WTC11 (cell line): ENCODE measurements at regions not wholly inside any gene's neighbourhood (a gene's known extent, or its start where the extent isn't known, plus 50 kb on each side); places are given as distances from the start of the nearest gene placed in this dataset.

Experiments used
- ATAC-seq: fragments of 200-7000 bp; cut with Tn5 transposase; 2 replicates; pipeline ENCODE4 v1.10.0; 2021; ENCODE audit warnings: mild to moderate bottlenecking, moderate library complexity
- CTCF ChIA-PET: fragments of 300-600 bp; sonication (Branson Sonifier 250); formaldehyde crosslinking; loops from one replicate; lab custom pipeline; 2021; ENCODE audit warnings: antibody characterized with exemption; lab: Charles Lee
- POLR2A ChIA-PET: fragments of 350-600 bp; sonication (Branson Sonifier 250); formaldehyde crosslinking; loops from one replicate; lab custom pipeline; 2021; ENCODE audit warnings: antibody characterized with exemption; lab: Charles Lee
- DNase-seq: peaks from one replicate; pipeline ENCODE4 v3.0.0; 2021; ENCODE audit warnings: low spot score
- H3K27ac Mint-ChIP-seq: 2 replicates; pipeline ENCODE4 v1.8.0; 2021; ENCODE audit warnings: mixed read lengths
- H3K27me3 Mint-ChIP-seq: 2 replicates; pipeline ENCODE4 v1.8.0; 2021; ENCODE audit warnings: low read depth, mild to moderate bottlenecking, moderate library complexity, mixed read lengths
- H3K36me3 Mint-ChIP-seq: 2 replicates; pipeline ENCODE4 v1.8.0; 2021; ENCODE audit warnings: mixed read lengths
- H3K4me1 Mint-ChIP-seq: 2 replicates; pipeline ENCODE4 v1.8.0; 2022; ENCODE audit warnings: mixed read lengths
- H3K4me3 Mint-ChIP-seq: 2 replicates; pipeline ENCODE4 v1.8.0; 2021; ENCODE audit warnings: mild to moderate bottlenecking, moderate library complexity, mixed read lengths
- H3K9me3 Mint-ChIP-seq: 2 replicates; pipeline ENCODE4 v1.8.0; 2021; ENCODE audit warnings: mixed read lengths
- ATF6 ChIP-seq: sonication (generic); formaldehyde crosslinking; IDR thresholded peaks from 2 replicates; pipeline ENCODE4 v1.8.1; 2023; ENCODE audit warnings: mild to moderate bottlenecking, missing genetic modification reagents
- CREB1 ChIP-seq: sonication (generic); formaldehyde crosslinking; IDR thresholded peaks from 2 replicates; pipeline ENCODE4 v1.8.0; 2023; ENCODE audit warnings: mild to moderate bottlenecking, missing genetic modification reagents
- CREM ChIP-seq: sonication (generic); formaldehyde crosslinking; IDR thresholded peaks from 2 replicates; pipeline ENCODE4 v1.8.1; 2022; ENCODE audit warnings: mild to moderate bottlenecking, missing genetic modification reagents, moderate library complexity
- ETV6 ChIP-seq: sonication (generic); formaldehyde crosslinking; IDR thresholded peaks from 2 replicates; pipeline ENCODE4 v1.8.1; 2022; ENCODE audit warnings: mild to moderate bottlenecking, missing genetic modification reagents
- GTF2I ChIP-seq: fragments of 250-450 bp; sonication (Bioruptor Pico); conservative IDR thresholded peaks from 2 replicates; pipeline ENCODE4 v1.4.0; 2021; ENCODE audit warnings: mild to moderate bottlenecking
- IRF2 ChIP-seq: sonication (generic); formaldehyde crosslinking; IDR thresholded peaks from 2 replicates; pipeline ENCODE4 v1.8.0; 2022; ENCODE audit warnings: low read depth, missing genetic modification reagents, borderline replicate concordance
- JAZF1 ChIP-seq: fragments of 250-450 bp; sonication (Bioruptor Pico); IDR thresholded peaks from 2 replicates; pipeline ENCODE4 v1.9.0; 2021; ENCODE audit warnings: moderate library complexity, mild to moderate bottlenecking, inconsistent platforms
- MYBL2 ChIP-seq: sonication (generic); formaldehyde crosslinking; IDR thresholded peaks from 2 replicates; pipeline ENCODE4 v1.8.1; 2023; ENCODE audit warnings: mild to moderate bottlenecking, moderate library complexity, missing genetic modification reagents
- NFATC4 ChIP-seq: fragments of 250-450 bp; sonication (Bioruptor Pico); IDR thresholded peaks from 2 replicates; pipeline ENCODE4 v1.9.0; 2021; ENCODE audit warnings: mild to moderate bottlenecking
- NFE2L1 ChIP-seq: sonication (generic); formaldehyde crosslinking; IDR thresholded peaks from 2 replicates; pipeline ENCODE4 v1.8.1; 2023; ENCODE audit warnings: missing genetic modification reagents
- NR2C2 ChIP-seq: sonication (generic); formaldehyde crosslinking; IDR thresholded peaks from 2 replicates; pipeline ENCODE4 v1.8.0; 2022; ENCODE audit warnings: mild to moderate bottlenecking, missing genetic modification reagents
- SMAD4 ChIP-seq: sonication (generic); formaldehyde crosslinking; IDR thresholded peaks from 2 replicates; pipeline ENCODE4 v1.8.0; 2022; ENCODE audit warnings: mild to moderate bottlenecking, missing genetic modification reagents
- STAT6 ChIP-seq: sonication (generic); formaldehyde crosslinking; conservative IDR thresholded peaks from 2 replicates; pipeline ENCODE4 v1.8.1; 2023; ENCODE audit warnings: mild to moderate bottlenecking, low read depth, missing genetic modification reagents, moderate library complexity
- TCF7 ChIP-seq: sonication (generic); formaldehyde crosslinking; IDR thresholded peaks from 2 replicates; pipeline ENCODE4 v1.8.0; 2022; ENCODE audit warnings: mild to moderate bottlenecking, low read depth, missing genetic modification reagents, moderate library complexity
- USF2 ChIP-seq: sonication (generic); formaldehyde crosslinking; IDR thresholded peaks from 2 replicates; pipeline ENCODE4 v1.8.1; 2023; ENCODE audit warnings: mild to moderate bottlenecking, missing genetic modification reagents, moderate library complexity
- ZBTB43 ChIP-seq: sonication (generic); formaldehyde crosslinking; IDR thresholded peaks from 2 replicates; pipeline ENCODE4 v1.8.1; 2023; ENCODE audit warnings: mild to moderate bottlenecking, missing genetic modification reagents
- ZMAT4 ChIP-seq: fragments of 250-450 bp; sonication (Bioruptor Pico); IDR thresholded peaks from 2 replicates; pipeline ENCODE4 v1.9.0; 2021; ENCODE audit warnings: mild to moderate bottlenecking
- ZNF263 ChIP-seq: sonication (generic); formaldehyde crosslinking; IDR thresholded peaks from 2 replicates; pipeline ENCODE4 v1.8.1; 2022; ENCODE audit warnings: low read depth, mild to moderate bottlenecking, moderate library complexity, missing genetic modification reagents
- ZNF396 ChIP-seq: fragments of 250-450 bp; sonication (Bioruptor Pico); IDR thresholded peaks from 2 replicates; pipeline ENCODE4 v1.8.0; 2021; ENCODE audit warnings: mild to moderate bottlenecking, moderate library complexity, borderline replicate concordance
- ZNF416 ChIP-seq: fragments of 250-450 bp; sonication (Bioruptor Pico); IDR thresholded peaks from 2 replicates; pipeline ENCODE4 v1.9.0; 2021; ENCODE audit warnings: mild to moderate bottlenecking, inconsistent platforms
- ZNF425 ChIP-seq: fragments of 250-450 bp; sonication (Bioruptor Pico); conservative IDR thresholded peaks from 2 replicates; pipeline ENCODE4 v1.9.0; 2021; ENCODE audit warnings: mild to moderate bottlenecking
- ZSCAN18 ChIP-seq: fragments of 250-450 bp; sonication (Bioruptor Pico); IDR thresholded peaks from 2 replicates; pipeline ENCODE4 v2.1.2; 2022; ENCODE audit warnings: mild to moderate bottlenecking, moderate library complexity

- TF ChIP-seq GTF2I (CRISPR knock-in tag) (no peak), ZMAT4 (CRISPR knock-in tag) (no peak), ZNF425 (CRISPR knock-in tag) (no peak)
- TF ChIP-seq, all 79 proteins: peak for 0
These were observed 1784.7 kb downstream of the LRRC4C start (continued) for GRCh38 chr11:39674761-39675160.

- no peak overlapping the region for H3K27ac Mint-ChIP-seq
- H3K4me1 Mint-ChIP-seq: no peaks in the 10 kb centered on the region
- CTCF ChIA-PET: no interaction called here
- no peak for ATAC-seq
- no peak for DNase-seq
- peaks cover 52% of the 10 kb centered on the region for H3K9me3 Mint-ChIP-seq
- TF ChIP-seq STAT6 (no peak), SMAD4 (no peak), CREM (no peak), NR2C2 (CRISPR knock-in tag) (no peak), ATF6 (CRISPR knock-in tag) (no peak), ZNF263 (CRISPR knock-in tag) (no peak), USF2 (CRISPR knock-in tag) (no peak), ZSCAN18 (CRISPR knock-in tag) (no peak)
- H3K4me3 Mint-ChIP-seq: no peak overlapping the region
- POLR2A ChIA-PET: no interaction called here
- H3K36me3 Mint-ChIP-seq: peaks cover 42% of the 10 kb centered on the region
- peaks cover 2% of the 10 kb centered on the region; the same call in 1 of the 2 replicates for H3K27me3 Mint-ChIP-seq
These were observed 1785.4 kb downstream of the LRRC4C start for GRCh38 chr11:39674024-39674423.

GRCh38 chr11:39668640-39669039 is 1790.8 kb downstream of the LRRC4C start:
- Mint-ChIP-seq H3K4me1 (no peaks in the 10 kb centered on the region), H3K27ac (no peak overlapping the region), H3K27me3 (peaks cover 5% of the 10 kb centered on the region), H3K4me3 (no peak overlapping the region), H3K9me3 (peaks cover 59% of the 10 kb centered on the region), H3K36me3 (peaks cover 55% of the 10 kb centered on the region)
- ATAC-seq: no peak
- no peak for DNase-seq
- ChIA-PET CTCF (no interaction called here), POLR2A (no interaction called here)
- TF ChIP-seq TCF7 (CRISPR knock-in tag): no peak
- TF ChIP-seq ETV6 (CRISPR knock-in tag): no peak
- TF ChIP-seq CREB1 (CRISPR knock-in tag): no peak
- no peak for TF ChIP-seq ZNF416 (CRISPR knock-in tag)
- TF ChIP-seq JAZF1 (CRISPR knock-in tag): no peak
- no peak for TF ChIP-seq NFATC4 (CRISPR knock-in tag)
- TF ChIP-seq ZNF396 (CRISPR knock-in tag): no peak
- no peak for TF ChIP-seq IRF2 (CRISPR knock-in tag)
- no peak for TF ChIP-seq NFE2L1 (CRISPR knock-in tag)
- no peak for TF ChIP-seq MYBL2 (CRISPR knock-in tag)
- TF ChIP-seq ZBTB43: no peak
- TF ChIP-seq STAT6: no peak
